D721Med (cell line): ENCODE measurements at regions not wholly inside any gene's neighbourhood (a gene's known extent, or its start where the extent isn't known, plus 50 kb on each side); places are given as distances from the start of the nearest gene placed in this dataset.
"Not testable (repeated sequence)": the region's sequence is repeated elsewhere in the genome, so short reads cannot be mapped to it uniquely, and the experiment has no call there.

Source experiments
- DNase-seq: peaks from one replicate; pipeline ENCODE4 v3.0.0; 2011; ENCODE audit warnings: low spot score; ENCODE audit not compliant: insufficient read length
- FAIRE-seq: peaks from 2 replicates; lab custom pipeline; 2011; peaks lifted over from hg19 to GRCh38; lab: Jason Lieb, UNC
- CTCF ChIP-seq: IDR thresholded peaks from 2 replicates; pipeline ENCODE4 v1.5.1; 2012; ENCODE audit warnings: mild to moderate bottlenecking, control low read depth; ENCODE audit not compliant: insufficient read depth; ENCODE audit errors: missing control alignments

GRCh38 chr12:124216966-124217365 lies 77.9 kb upstream of the RFLNA start:
- FAIRE-seq: no peak
- TF ChIP-seq CTCF: no peak
- DNase-seq: no peak

GRCh38 chr12:124217508-124218242 lies 77.2 kb upstream of the RFLNA start:
- TF ChIP-seq CTCF: no peak
- FAIRE-seq (no peak), DNase-seq (no peak)

GRCh38 chr12:124218243-124218560 lies 76.7 kb upstream of the RFLNA start:
- TF ChIP-seq CTCF: no peak
- DNase-seq: no peak
- FAIRE-seq: no peak

GRCh38 chr12:124218650-124219049 lies 76.2 kb upstream of the RFLNA start:
- not testable (repeated sequence) for FAIRE-seq, DNase-seq

- TF ChIP-seq CTCF: no peak
- DNase-seq (no peak), FAIRE-seq (no peak)
Observed at GRCh38 chr12:124222368-124223245, 72.3 kb upstream of the RFLNA start.

GRCh38 chr12:124223733-124224138 lies 71.2 kb upstream of the RFLNA start:
- FAIRE-seq, DNase-seq: not testable (repeated sequence)

GRCh38 chr12:124224535-124225110 lies 70.3 kb upstream of the RFLNA start:
- FAIRE-seq (no peak), DNase-seq (no peak)
- TF ChIP-seq CTCF: peak; percentile 25

GRCh38 chr12:124225730-124226129 lies 69.2 kb upstream of the RFLNA start:
- DNase-seq (no peak), FAIRE-seq (no peak)
- TF ChIP-seq CTCF: no peak
